ENCODE measurements at regions not wholly inside any gene's neighbourhood (a gene's known extent, or its start where the extent isn't known, plus 50 kb on each side); places are given as distances from the start of the nearest gene placed in this dataset.

DNA sequence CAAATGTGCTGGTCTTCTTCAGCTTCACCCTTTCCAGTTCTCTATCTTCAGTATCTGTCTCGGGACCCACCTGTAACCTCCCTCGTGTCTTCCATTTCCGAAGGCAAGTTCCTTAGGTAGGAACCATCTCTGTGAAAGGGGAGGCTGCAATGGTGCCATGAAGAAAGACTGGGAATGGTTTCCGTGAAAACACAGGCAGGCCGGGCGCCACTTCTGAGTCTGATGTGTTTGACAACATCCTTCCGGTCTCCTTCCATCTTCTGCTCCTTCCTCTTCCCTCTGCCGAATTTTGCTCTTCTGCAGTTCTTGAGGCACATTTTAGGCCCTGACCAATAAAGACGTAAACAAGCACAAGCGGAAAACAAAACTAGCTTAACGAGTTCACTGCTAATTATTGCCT lies 328.0 kb downstream of the THBS2 start:
- TF ChIP-seq, protein P1, sequence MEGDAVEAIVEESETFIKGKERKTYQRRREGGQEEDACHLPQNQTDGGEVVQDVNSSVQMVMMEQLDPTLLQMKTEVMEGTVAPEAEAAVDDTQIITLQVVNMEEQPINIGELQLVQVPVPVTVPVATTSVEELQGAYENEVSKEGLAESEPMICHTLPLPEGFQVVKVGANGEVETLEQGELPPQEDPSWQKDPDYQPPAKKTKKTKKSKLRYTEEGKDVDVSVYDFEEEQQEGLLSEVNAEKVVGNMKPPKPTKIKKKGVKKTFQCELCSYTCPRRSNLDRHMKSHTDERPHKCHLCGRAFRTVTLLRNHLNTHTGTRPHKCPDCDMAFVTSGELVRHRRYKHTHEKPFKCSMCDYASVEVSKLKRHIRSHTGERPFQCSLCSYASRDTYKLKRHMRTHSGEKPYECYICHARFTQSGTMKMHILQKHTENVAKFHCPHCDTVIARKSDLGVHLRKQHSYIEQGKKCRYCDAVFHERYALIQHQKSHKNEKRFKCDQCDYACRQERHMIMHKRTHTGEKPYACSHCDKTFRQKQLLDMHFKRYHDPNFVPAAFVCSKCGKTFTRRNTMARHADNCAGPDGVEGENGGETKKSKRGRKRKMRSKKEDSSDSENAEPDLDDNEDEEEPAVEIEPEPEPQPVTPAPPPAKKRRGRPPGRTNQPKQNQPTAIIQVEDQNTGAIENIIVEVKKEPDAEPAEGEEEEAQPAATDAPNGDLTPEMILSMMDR (IDR thresholded peaks at IDR 0.05): no peak
- no peak for TF ChIP-seq POLR2A (IDR thresholded peaks at IDR 0.05)

Data from tibial nerve (tissue), 3 donors.